HL-60/S4 (cell line): ENCODE measurements at regions not wholly inside any gene's neighbourhood (a gene's known extent, or its start where the extent isn't known, plus 50 kb on each side); places are given as distances from the start of the nearest gene placed in this dataset.

ENCODE experiments used
- in situ Hi-C: fragments of 300-500 bp; cut with MboI; formaldehyde crosslinking; loops from 2 replicates; pipeline ENCODE4 v1.14.3; 2022; ENCODE audit warnings: low sequenced_read_pairs

DNA sequence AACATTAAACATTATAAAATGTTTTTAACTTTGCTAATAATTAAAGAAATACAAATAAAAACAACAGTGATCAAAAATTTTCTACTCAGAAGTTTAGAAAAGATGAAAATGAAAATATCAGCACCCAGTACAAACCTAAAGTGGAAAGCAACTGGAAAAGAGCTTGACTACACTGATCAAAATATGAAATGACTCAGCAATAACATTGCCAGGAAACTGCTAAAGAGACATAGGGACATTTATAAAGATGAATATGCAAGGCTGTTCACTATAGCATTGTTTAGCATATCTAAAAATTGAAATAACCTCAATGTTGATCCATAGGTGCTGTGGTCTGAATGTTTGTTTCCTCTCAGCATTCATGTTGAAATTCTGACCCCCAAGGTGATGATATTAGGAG, 88.5 kb upstream of the NOCT start:
- in situ Hi-C loops: no loop called here

- in situ Hi-C loops: no loop called here
These were observed 90.1 kb upstream of the NOCT start for GRCh38 chr4:138925495-138925894.

DNA sequence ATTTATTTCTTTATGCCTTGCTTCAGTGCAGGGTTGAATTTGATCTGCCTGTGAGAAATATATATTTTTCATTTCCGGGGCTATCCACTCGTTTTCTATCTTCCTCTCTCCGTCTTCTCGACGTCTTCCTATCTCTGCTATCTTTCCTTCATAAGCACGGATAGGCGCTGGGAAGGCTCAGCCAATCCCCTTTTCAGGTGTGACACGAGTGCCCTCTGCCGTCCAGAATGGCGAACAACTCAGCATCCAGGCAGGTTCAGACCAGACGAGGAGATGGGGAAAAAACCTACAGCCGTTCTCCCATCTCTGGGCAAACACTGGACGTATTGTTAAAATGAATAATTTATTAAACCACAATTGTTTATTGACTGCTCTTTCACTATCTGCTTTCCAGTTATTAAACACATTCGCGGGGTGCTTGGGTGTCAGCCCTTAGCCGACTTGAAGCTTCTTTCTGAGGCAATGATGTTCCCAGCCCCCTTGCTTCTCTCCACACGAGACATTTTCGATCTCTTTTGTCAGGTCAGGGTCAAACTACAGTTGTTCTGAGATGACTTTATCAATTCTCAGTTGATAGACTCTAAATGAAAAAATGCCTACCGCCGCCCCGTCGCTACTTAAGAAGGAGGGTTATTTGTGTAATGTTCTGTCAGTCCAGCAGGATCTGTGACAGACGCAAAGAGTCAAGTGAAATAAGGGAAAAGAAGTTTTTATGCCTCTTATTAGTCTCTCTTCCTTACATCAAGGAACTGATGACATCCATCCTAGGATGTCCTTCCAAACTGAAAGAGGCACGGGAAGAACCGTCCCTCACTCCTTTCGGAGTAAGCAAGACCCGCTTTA, 96.3 kb upstream of the NOCT start:
- in situ Hi-C loops: no loop called here

DNA sequence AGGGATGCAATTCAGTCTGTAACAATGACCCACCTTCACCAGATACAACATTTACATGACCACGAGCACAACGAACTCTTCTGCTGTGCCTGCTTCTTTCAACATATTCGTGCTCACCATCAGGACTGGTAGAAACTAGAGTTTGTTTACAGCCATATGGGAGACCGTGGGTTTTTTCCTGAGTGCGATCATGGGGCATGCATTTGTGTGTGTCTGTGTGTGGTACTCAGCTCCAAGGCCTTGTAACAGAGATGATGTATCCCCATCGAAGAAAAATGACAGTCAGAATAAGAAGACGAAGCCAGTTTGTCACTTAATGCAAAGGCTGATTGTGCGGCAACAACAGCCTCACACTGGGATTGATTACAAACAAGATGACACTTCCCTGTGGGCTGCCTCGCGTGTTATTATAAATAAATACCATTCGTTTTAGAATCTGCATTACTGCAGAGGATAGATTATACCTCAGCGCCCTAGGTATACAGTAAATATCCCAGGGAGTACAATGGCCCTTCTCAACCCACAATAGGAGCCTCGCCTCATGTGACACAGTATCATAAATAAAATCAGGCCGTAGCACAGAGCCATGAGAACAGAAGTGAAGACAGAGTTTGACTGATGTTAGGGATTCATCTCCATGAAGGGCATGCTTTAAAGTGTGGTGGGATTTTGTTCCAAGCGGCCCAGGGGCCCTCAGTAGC, 97.3 kb upstream of the NOCT start:
- in situ Hi-C loops: no loop called here

DNA sequence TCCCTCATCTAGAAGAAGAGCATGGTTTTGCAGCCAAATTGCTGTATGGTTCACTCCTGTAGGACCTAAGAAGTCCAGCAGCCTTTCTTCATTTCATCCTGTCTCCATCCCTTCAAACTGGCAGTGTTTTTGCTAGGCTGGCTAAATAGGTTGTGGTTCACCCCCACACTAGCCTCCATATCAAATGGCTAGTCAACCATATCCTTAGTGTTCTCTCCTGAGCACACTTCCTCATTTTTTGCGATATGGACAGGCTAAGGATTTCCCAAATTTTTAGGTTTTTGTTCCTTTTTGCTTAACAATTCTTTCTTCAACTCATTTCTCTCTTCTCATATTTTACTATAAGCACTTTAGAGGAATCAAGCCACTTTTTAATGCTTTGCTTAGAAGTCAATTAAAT, 98.8 kb upstream of the NOCT start:
- in situ Hi-C loops: no loop called here

GRCh38 chr4:138915756-138916155, 99.8 kb upstream of the NOCT start:
- in situ Hi-C loops: no loop called here

DNA sequence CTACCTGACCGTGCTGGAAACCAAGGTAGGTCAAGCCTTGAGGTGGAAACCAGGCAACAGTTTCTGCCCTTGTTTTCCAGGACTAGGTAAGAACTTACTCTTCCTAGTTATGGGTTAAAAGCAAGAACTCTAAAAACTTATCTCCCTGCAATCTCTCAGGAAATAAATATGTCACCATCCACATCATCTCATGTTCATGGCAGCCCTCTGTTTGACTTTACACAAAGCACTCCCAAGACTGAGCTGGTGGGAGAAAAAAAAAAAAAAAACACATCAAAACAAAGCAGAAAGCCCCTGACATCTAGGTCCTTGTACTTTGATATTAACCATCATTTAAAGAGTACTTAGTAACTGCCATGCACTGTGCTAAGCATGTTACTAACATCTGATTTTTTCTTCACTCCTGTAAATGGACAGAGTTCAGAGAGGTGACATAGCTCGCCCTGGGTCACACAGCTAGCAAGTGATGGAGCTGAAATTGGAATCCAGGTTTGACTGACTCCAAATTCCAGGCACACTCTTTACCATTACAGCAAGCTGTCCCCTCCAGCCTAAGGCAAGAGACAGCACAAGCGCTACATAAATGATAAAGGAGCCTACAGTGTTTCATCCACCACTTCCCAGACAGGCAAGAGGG, 102.8 kb upstream of the NOCT start:
- in situ Hi-C loops: no loop called here

- in situ Hi-C loops: no loop called here
These were observed 103.5 kb upstream of the NOCT start for GRCh38 chr4:138911909-138912703.

DNA sequence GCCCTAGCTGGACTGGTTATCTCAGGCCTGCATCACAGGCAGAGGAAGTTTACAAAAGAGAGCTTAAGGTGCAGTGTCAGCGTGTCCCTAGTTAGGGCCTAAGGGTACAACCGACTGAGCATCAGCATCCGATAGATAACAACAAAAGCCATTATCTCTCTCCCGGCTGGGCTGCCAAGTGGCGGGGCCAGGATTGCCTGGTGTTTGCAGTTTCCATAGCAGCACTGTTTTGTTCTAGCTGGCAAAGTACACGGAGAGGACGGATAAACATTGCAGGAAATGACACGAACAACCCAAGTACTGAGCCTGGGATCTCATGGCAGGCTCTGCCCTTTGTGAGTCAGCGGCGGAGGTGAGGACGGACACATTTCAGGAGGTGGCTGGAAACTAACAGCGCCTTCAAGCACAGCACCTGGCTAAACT, 104.7 kb upstream of the NOCT start:
- in situ Hi-C loops: no loop called here

GRCh38 chr4:138910195-138910913, 105.2 kb upstream of the NOCT start:
- in situ Hi-C loops: no loop called here

- in situ Hi-C loops: no loop called here
These were observed 106.0 kb upstream of the NOCT start for GRCh38 chr4:138909587-138909986.

GRCh38 chr4:138908134-138908533, 107.4 kb upstream of the NOCT start:
- in situ Hi-C loops: no loop called here

- in situ Hi-C loops: no loop called here
These were observed 108.4 kb upstream of the NOCT start for GRCh38 chr4:138907174-138907573.

- in situ Hi-C loops: no loop called here
These were observed 110.8 kb upstream of the NOCT start for GRCh38 chr4:138904793-138905192.

DNA sequence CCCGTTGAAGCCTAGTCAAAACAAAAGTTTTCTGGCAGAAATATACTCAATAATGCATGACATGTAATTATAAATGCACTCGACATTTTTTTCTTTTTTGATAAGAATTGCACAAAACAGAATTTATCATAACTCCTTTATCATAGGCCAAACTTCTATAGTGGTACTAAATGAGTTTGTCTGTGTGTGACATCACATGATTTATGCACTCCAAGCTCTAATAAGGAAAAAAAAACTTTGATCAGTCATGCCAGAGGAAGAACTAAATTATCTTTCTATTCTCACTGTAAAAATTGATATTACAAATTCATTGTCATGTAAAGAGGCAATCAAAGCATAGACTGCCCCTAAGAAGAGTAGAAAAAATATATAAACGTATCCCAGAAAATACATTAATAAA, 112.4 kb upstream of the NOCT start:
- in situ Hi-C loops: no loop called here

DNA sequence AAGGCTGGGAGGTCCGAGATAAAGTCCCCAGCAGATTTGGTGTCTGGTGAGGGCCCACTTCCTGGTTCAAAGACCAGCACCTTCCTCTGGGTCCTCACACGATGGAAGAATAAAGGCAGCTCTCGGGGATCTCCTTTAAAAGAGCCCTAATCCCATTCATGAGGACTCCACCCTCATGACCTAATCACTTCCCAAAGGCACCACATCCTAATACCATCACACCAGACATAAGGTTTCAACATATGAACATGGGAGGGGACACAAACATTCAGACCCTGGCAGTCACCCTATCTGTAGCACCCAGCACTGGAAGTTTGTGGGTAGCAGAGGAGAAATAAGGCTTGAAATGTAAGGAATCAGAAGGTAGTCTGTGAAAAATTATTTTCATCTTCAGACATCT, 112.9 kb upstream of the NOCT start:
- in situ Hi-C loops: no loop called here

- in situ Hi-C loops: no loop called here
These were observed 114.4 kb upstream of the NOCT start for GRCh38 chr4:138901177-138901576.

DNA sequence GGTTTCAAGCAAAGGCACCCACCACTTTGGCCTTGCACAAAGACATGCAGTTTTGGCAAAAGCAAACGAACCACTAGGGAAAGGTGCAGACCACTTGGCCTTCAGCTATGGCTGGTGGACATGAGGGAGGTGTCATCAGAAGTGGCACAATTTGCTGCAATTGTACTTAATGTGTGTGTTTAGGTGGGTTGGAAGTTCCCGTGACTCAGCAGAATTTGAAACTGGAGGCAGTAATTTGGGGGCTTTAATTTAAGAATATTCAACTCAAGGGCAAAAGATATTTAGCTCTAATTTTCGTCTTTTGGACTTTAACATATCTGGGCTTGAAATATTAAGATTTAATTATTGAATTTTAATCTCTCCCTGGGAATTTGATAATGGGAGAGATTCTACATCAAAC, 115.6 kb upstream of the NOCT start:
- in situ Hi-C loops: no loop called here

DNA sequence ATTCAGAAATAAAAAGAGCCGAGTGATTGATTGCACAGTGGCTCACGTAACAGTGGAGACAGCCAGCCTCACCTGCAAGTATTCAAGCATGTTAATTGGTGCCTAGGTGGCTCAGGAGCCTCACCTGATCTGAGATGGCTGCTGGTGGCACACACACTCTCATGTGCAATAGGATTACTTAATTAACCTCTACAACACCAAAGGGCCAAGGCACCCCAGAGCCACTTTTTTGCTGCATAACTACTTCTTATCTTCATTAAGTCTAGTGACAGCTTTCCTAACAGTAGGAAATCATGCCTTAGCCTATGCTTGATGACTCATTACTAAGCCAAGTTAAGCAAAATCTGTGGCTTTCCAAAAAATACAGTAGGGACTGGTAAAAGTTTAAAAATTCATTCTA, 117.3 kb upstream of the NOCT start:
- in situ Hi-C loops: no loop called here

- in situ Hi-C loops: no loop called here
These were observed 117.8 kb upstream of the NOCT start for GRCh38 chr4:138897811-138898226.
